ENCODE measurements at regions not wholly inside any gene's neighbourhood (a gene's known extent, or its start where the extent isn't known, plus 50 kb on each side); places are given as distances from the start of the nearest gene placed in this dataset.
"Not testable (repeated sequence)": the region's sequence is repeated elsewhere in the genome, so short reads cannot be mapped to it uniquely, and the experiment has no call there.

- no peak overlapping the region for H3K4me3 ChIP-seq (ENCODE audit: low read depth, poor library complexity, severe bottlenecking)
- WGBS, 2 donors: 82 to 88% methylated on average over 6 of the region's 6 CpGs
- intact Hi-C loops (cut with DNase I; ENCODE audit: low total_unique reads): no loop called here
- DNase-seq (ENCODE audit: low spot score in 2 of 2): no peak
- TF ChIP-seq CTCF (IDR thresholded peaks at IDR 0.05): no peak
- TF ChIP-seq POLR2A (IDR thresholded peaks at IDR 0.05): no peak
Measured at GRCh38 chr4:28010577-28011240, 1150.1 kb downstream of the STIM2 start.

- intact Hi-C loops (cut with DNase I; ENCODE audit: low total_unique reads): no loop called here
- TF ChIP-seq POLR2A (IDR thresholded peaks at IDR 0.05) (no peak), CTCF (IDR thresholded peaks at IDR 0.05) (no peak)
- no peak overlapping the region for H3K4me3 ChIP-seq (ENCODE audit: low read depth, poor library complexity, severe bottlenecking)
- WGBS, 2 donors: 89 to 94% methylated on average over 4 of the region's 4 CpGs
- DNase-seq (ENCODE audit: low spot score in 2 of 2): no peak
Measured at GRCh38 chr4:28014469-28014868, 1153.8 kb downstream of the STIM2 start.

GRCh38 chr4:28015996-28016395, 1155.4 kb downstream of the STIM2 start:
- TF ChIP-seq POLR2A (IDR thresholded peaks at IDR 0.05) (no peak), CTCF (IDR thresholded peaks at IDR 0.05) (no peak)
- WGBS, 2 donors: 50 to 68% methylated on average over 2 of the region's 2 CpGs
- H3K4me3 ChIP-seq (ENCODE audit: low read depth, poor library complexity, severe bottlenecking): no peak overlapping the region
- no peak for DNase-seq (ENCODE audit: low spot score in 2 of 2)
- intact Hi-C loops (cut with DNase I; ENCODE audit: low total_unique reads): no loop called here

DNA sequence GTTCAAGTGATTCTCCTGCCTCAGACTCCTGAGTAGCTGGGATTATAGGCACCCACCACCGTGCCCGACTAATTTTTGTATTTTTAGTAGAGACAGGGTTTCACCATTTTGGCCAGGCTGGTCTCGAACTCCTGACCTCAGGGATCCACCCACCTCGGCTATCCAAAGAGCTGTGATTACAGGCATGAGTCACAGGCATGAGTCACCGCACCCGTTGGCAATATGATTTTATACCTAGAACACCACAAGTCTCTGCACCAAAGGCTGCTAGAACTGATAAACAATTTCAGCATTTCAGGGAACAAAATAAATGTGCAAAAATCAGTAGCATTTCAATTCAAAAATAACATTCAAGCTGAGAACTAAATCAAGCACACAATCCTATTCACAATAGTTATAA, 1177.6 kb downstream of the STIM2 start:
- 48 to 63% methylated on average over 6 of the region's 6 CpGs for WGBS, 2 donors
- intact Hi-C loops (cut with DNase I; ENCODE audit: low total_unique reads); DNase-seq (ENCODE audit: low spot score in 2 of 2); H3K4me3 ChIP-seq (ENCODE audit: low read depth, poor library complexity, severe bottlenecking): not testable (repeated sequence)

DNA sequence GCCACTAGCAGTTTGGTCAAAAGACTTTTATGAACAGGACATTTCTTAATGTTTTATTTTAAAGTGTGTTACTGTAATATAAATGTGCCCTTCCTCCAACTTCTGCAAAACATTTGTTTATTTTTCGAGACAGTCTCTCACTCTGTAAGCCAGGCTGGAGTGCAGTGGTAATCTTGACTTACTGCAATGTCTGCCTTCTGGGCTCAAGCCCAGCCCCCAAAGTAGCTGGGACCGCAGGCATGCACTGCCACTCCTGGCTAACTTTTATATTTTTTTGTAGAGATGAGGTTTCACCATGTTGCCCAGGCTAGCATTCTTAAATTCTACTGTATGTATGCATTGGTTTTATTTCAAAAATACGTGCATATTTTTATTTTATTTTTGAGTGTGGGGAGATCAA, 1201.9 kb downstream of the STIM2 start:
- DNase-seq (ENCODE audit: low spot score in 2 of 2): no peak
- WGBS, 2 donors: 69 to 70% methylated on average over 3 of the region's 3 CpGs
- intact Hi-C loops (cut with DNase I; ENCODE audit: low total_unique reads): no loop called here
- H3K4me3 ChIP-seq (ENCODE audit: low read depth, poor library complexity, severe bottlenecking): no peak overlapping the region
- TF ChIP-seq CTCF (IDR thresholded peaks at IDR 0.05) (no peak), POLR2A (IDR thresholded peaks at IDR 0.05) (no peak)

DNA sequence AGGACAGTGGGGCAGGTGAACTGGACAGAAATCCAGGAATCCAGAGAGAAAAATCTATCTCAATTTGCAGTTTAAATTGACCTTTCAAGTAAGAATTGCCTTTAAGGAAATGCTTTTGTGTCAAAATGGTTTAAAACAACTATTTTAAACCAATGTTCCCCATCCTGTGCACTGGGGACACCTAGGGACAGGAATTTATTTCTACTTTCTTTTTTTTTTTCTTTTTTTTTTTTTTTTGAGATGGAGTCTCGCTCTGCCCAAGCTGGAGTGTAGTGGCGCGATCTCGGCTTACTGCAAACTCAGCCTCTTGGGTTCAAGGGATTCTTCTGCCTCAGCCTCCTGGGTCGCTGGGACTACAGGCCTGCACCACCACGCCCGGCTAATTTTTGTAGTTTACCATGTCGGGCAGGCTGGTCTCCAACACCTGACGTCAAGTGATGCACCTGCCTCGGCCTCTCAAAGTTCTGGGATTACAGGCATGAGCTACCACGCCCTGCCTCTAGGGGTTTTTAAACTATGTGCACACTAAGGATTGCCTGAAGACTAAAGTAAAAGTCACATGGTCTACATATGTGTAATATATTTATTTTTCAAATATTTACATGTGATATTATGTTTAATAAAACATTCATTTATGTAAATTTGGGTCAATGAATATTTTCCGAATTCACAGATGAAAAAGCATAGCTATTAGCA, 1213.4 kb downstream of the STIM2 start:
- no peak overlapping the region for H3K4me3 ChIP-seq (ENCODE audit: low read depth, poor library complexity, severe bottlenecking)
- no peak for DNase-seq (ENCODE audit: low spot score in 2 of 2)
- TF ChIP-seq CTCF (IDR thresholded peaks at IDR 0.05): no peak
- no peak for TF ChIP-seq POLR2A (IDR thresholded peaks at IDR 0.05)
- intact Hi-C loops (cut with DNase I; ENCODE audit: low total_unique reads): no loop called here
- WGBS, 2 donors: 80 to 82% methylated on average over 12 of the region's 12 CpGs

Measured in lower leg skin (tissue), 4 donors.